H1 (cell line): ENCODE measurements at regions not wholly inside any gene's neighbourhood (a gene's known extent, or its start where the extent isn't known, plus 50 kb on each side); places are given as distances from the start of the nearest gene placed in this dataset.

Experiments
- CTCF ChIA-PET: fragments of 300-600 bp; sonication (Branson Sonifier 250); formaldehyde crosslinking; loops from one replicate; lab custom pipeline; 2021; ENCODE audit not compliant: partially characterized antibody; lab: Charles Lee
- POLR2A ChIA-PET: fragments of 300-600 bp; sonication (Branson Sonifier 250); formaldehyde crosslinking; loops from one replicate; lab custom pipeline; 2021; ENCODE audit warnings: inconsistent platforms; ENCODE audit not compliant: partially characterized antibody; lab: Charles Lee
- DNase-seq, 2 experiments: peaks; one replicate each; pipeline versions ENCODE4 v3.0.0 to v3.0.0-alpha.2; 2010 to 2022; ENCODE audit warnings: low spot score in 2 of 2, low read depth in 1 of 2, mixed read lengths in 1 of 2
- FAIRE-seq: peaks from 2 replicates; lab custom pipeline; 2011; peaks lifted over from hg19 to GRCh38; lab: Jason Lieb, UNC
- H2AFZ ChIP-seq: 2 replicates; pipeline ENCODE4 v1.8.1; 2012; ENCODE audit warnings: low read length, inconsistent platforms
- H2AK5ac ChIP-seq: 2 replicates; pipeline ENCODE4 v1.6.1; 2013; ENCODE audit warnings: low read depth, low read length
- H2BK120ac ChIP-seq: replicated peaks from 2 replicates; pipeline ENCODE3; 2013; ENCODE audit warnings: low read depth, low read length, inconsistent platforms
- H2BK12ac ChIP-seq: 2 replicates; pipeline ENCODE4 v1.6.1; 2013; ENCODE audit warnings: low read depth, low read length
- H2BK15ac ChIP-seq: 2 replicates; pipeline ENCODE4 v1.6.1; 2013; ENCODE audit warnings: low read length
- H2BK20ac ChIP-seq: 2 replicates; pipeline ENCODE4 v1.6.1; 2013; ENCODE audit warnings: low read length
- H2BK5ac ChIP-seq: 2 replicates; pipeline ENCODE4 v1.6.1; 2013; ENCODE audit warnings: low read depth, low read length
- H3K14ac ChIP-seq: 2 replicates; pipeline ENCODE4 v1.6.1; 2013; ENCODE audit warnings: inconsistent platforms; ENCODE audit not compliant: insufficient read length
- H3K18ac ChIP-seq: 2 replicates; pipeline ENCODE4 v1.6.1; 2013; ENCODE audit warnings: low read length; ENCODE audit errors: extremely low read depth
- H3K23ac ChIP-seq: 2 replicates; pipeline ENCODE4 v1.6.1; 2013; ENCODE audit warnings: inconsistent platforms; ENCODE audit not compliant: insufficient read length
- H3K23me2 ChIP-seq: 2 replicates; pipeline ENCODE4 v1.6.1; 2013; ENCODE audit warnings: low read depth, low read length
- H3K27ac ChIP-seq: 2 replicates; pipeline ENCODE4 v1.6.1; 2011; ENCODE audit warnings: low read depth, low read length, inconsistent platforms
- H3K27me3 ChIP-seq, 4 experiments: replicated peaks in 1 of 4; 1 replicate in 1 of 4; 2 replicates in 3 of 4; pipeline versions ENCODE4 v1.6.1 to v1.8.1; 2011 to 2013; ENCODE audit warnings: low read length in 3 of 4, mild to moderate bottlenecking in 3 of 4, inconsistent platforms in 2 of 4, mixed read lengths in 2 of 4, moderate library complexity in 1 of 4; ENCODE audit not compliant: control insufficient read depth in 3 of 4, insufficient read depth in 3 of 4; ENCODE audit errors: extremely low read depth in 1 of 4
- H3K36me3 ChIP-seq, 4 experiments: 2 replicates each; pipeline versions ENCODE4 v1.6.1 to v1.8.1; 2011 to 2013; ENCODE audit warnings: mild to moderate bottlenecking in 4 of 4, low read length in 3 of 4, moderate library complexity in 2 of 4, control low read depth in 1 of 4, inconsistent platforms in 1 of 4; ENCODE audit not compliant: insufficient read depth in 4 of 4, control insufficient read depth in 2 of 4
- H3K4ac ChIP-seq: replicated peaks from 2 replicates; pipeline ENCODE3; 2013; ENCODE audit warnings: low read length, low read depth, mixed read lengths, inconsistent platforms; ENCODE audit not compliant: insufficient read length
- H3K4me1 ChIP-seq, 4 experiments: replicated peaks in 1 of 4; 1 replicate in 1 of 4; 2 replicates in 3 of 4; pipeline versions ENCODE4 v1.6.1 to v1.8.1; 2011 to 2013; ENCODE audit warnings: low read length in 3 of 4, inconsistent platforms in 2 of 4, mixed read lengths in 1 of 4; ENCODE audit not compliant: insufficient read depth in 4 of 4, control insufficient read depth in 3 of 4
- H3K4me2 ChIP-seq, 2 experiments: 2 replicates each; pipeline versions ENCODE4 v1.6.1 to v1.8.1; 2011 to 2013; ENCODE audit warnings: low read depth in 2 of 2, low read length in 2 of 2, control low read depth in 1 of 2, inconsistent platforms in 1 of 2, mild to moderate bottlenecking in 1 of 2; ENCODE audit not compliant: insufficient read depth in 1 of 2
- H3K4me3 ChIP-seq, 4 experiments: fragments of 200-600, 300-600 bp in 1 of 4; sonication (generic), shearing (Covaris generic), sonication (Bioruptor Twin) in 1 of 4; 2 replicates each; pipeline versions ENCODE4 v1.5.1 to v1.8.1; 2011 to 2016; ENCODE audit warnings: low read length in 4 of 4, low read depth in 3 of 4, control low read depth in 2 of 4, inconsistent platforms in 2 of 4, mild to moderate bottlenecking in 2 of 4, mixed read lengths in 1 of 4, moderate library complexity in 1 of 4; ENCODE audit not compliant: insufficient read depth in 2 of 4; ENCODE audit errors: extremely low read depth in 1 of 4
- H3K56ac ChIP-seq: replicated peaks from 2 replicates; pipeline ENCODE3; 2013; ENCODE audit warnings: low read depth, mild to moderate bottlenecking, mixed read lengths, low read length, inconsistent platforms; ENCODE audit not compliant: insufficient read length
- H3K79me1 ChIP-seq: 2 replicates; pipeline ENCODE4 v1.6.1; 2013; ENCODE audit warnings: low read depth, low read length, control low read depth
- H3K79me2 ChIP-seq, 2 experiments: 2 replicates each; pipeline versions ENCODE4 v1.6.1 to v1.8.1; 2012 to 2013; ENCODE audit warnings: low read length in 2 of 2, mild to moderate bottlenecking in 2 of 2, inconsistent platforms in 1 of 2; ENCODE audit not compliant: insufficient read depth in 2 of 2, control insufficient read depth in 1 of 2
- H3K9ac ChIP-seq, 4 experiments: replicated peaks in 1 of 4; 1 replicate in 1 of 4; 2 replicates in 3 of 4; pipeline versions ENCODE4 v1.6.1 to v1.8.1; 2011 to 2013; ENCODE audit warnings: low read depth in 3 of 4, low read length in 3 of 4, control low read depth in 2 of 4, mild to moderate bottlenecking in 2 of 4, moderate library complexity in 2 of 4, inconsistent platforms in 1 of 4; ENCODE audit errors: extremely low read depth in 1 of 4
- H3K9me3 ChIP-seq, 2 experiments: 2 replicates each; pipeline versions ENCODE4 v1.6.1 to v1.8.1; 2012 to 2013; ENCODE audit warnings: mild to moderate bottlenecking in 2 of 2, moderate library complexity in 2 of 2, control low read depth in 1 of 2, inconsistent platforms in 1 of 2, low read depth in 1 of 2, low read length in 1 of 2, mixed read lengths in 1 of 2; ENCODE audit not compliant: insufficient read depth in 2 of 2
- H4K20me1 ChIP-seq, 2 experiments: replicated peaks in 1 of 2; 2 replicates each; pipeline versions ENCODE3 to v1.8.1; 2011 to 2013; ENCODE audit warnings: inconsistent platforms in 2 of 2, low read length in 2 of 2, mild to moderate bottlenecking in 1 of 2; ENCODE audit not compliant: insufficient read depth in 2 of 2, control insufficient read depth in 1 of 2
- H4K5ac ChIP-seq: 2 replicates; pipeline ENCODE4 v1.6.1; 2013; ENCODE audit warnings: low read length, low read depth, mixed read lengths, inconsistent platforms; ENCODE audit not compliant: insufficient read length
- H4K8ac ChIP-seq: 2 replicates; pipeline ENCODE4 v1.8.0; 2013; ENCODE audit warnings: mild to moderate bottlenecking, moderate library complexity, low read length, inconsistent platforms; ENCODE audit not compliant: insufficient read depth; ENCODE audit errors: extremely low read depth
- H4K91ac ChIP-seq: replicated peaks from 2 replicates; pipeline ENCODE3; 2013; ENCODE audit warnings: low read length, mixed read lengths, inconsistent platforms; ENCODE audit not compliant: insufficient read length
- EGR1 ChIP-seq: IDR thresholded peaks from 2 replicates; pipeline ENCODE4 v1.6.1; 2011; ENCODE audit warnings: low read depth, low read length, borderline replicate concordance
- JUN ChIP-seq: IDR thresholded peaks from 2 replicates; pipeline ENCODE4 v1.6.1; 2011; ENCODE audit warnings: low read depth, mild to moderate bottlenecking, improper control_type of control experiment, low read length
- NANOG ChIP-seq: IDR thresholded peaks from 2 replicates; pipeline ENCODE4 v1.6.1; 2011; ENCODE audit warnings: low read length, low read depth, mild to moderate bottlenecking, inconsistent platforms; ENCODE audit not compliant: insufficient read depth, poor library complexity, severe bottlenecking
- SIX5 ChIP-seq: IDR thresholded peaks from 2 replicates; pipeline ENCODE4 v1.6.1; 2011; ENCODE audit warnings: mild to moderate bottlenecking, low read depth, low read length
- SP1 ChIP-seq: IDR thresholded peaks from 2 replicates; pipeline ENCODE4 v1.6.1; 2011; ENCODE audit warnings: low read depth, low read length
- SP4 ChIP-seq: IDR thresholded peaks from 2 replicates; pipeline ENCODE4 v1.6.1; 2012; ENCODE audit warnings: low read length, inconsistent platforms
- TAF1 ChIP-seq: IDR thresholded peaks from 2 replicates; pipeline ENCODE4 v1.6.1; 2011; ENCODE audit warnings: mild to moderate bottlenecking, low read depth, low read length
- TAF7 ChIP-seq: optimal IDR thresholded peaks from 2 replicates; pipeline ENCODE3; 2011; ENCODE audit warnings: low read depth, mild to moderate bottlenecking, inconsistent platforms, low read length, moderate library complexity, borderline replicate concordance
- WGBS, 2 experiments: shearing (Covaris generic) in 1 of 2; methylation state at CpG; one replicate each; pipeline versions ENCODE4 v1.1.6 to v1.1.7; 2013 to 2015; ENCODE audit warnings: low lambda C conversion rate in 2 of 2, mixed read lengths in 2 of 2, inconsistent platforms in 1 of 2, low coverage in 1 of 2, missing lambda C conversion rate in 1 of 2; ENCODE audit not compliant: insufficient replicate concordance in 2 of 2, insufficient coverage in 1 of 2, insufficient read length in 1 of 2; ENCODE audit errors: extremely low coverage in 1 of 2, missing lambda C conversion rate in 1 of 2; 5-methylcytosine and 5-hydroxymethylcytosine counted together
- TF ChIP-seq, protein P1 (sequence below): IDR thresholded peaks from 2 replicates; pipeline ENCODE4 v1.6.1; 2012; ENCODE audit warnings: inconsistent platforms

DNA sequence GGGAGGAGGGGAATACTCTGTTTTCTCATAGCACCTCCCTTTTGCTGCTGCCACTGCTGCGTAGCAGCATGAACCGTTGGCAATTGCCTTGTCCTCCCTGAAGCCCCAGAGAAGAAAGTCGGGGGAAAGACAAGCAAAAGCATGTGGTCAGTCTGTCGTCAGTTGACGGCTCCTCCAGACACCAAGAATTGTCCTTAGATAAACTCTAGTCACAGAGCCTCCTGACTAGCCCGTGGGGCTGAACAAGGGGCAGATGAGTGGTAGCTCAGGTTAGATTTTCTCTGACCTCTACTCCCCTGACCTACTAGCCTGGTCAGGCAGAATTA is 126.4 kb upstream of the HSD17B12 start:
- H4K8ac ChIP-seq: no peak overlapping the region
- peaks cover 0 to 10% (median 7%) of the 10 kb centered on the region in 4 experiments; a peak in 5 of 7 replicates for H3K27me3 ChIP-seq
- H3K4me1 ChIP-seq: peaks cover 4 to 22% (median 15%) of the 10 kb centered on the region in 4 experiments; a peak in 6 of 7 replicates
- no peak overlapping the region for H3K4me3 ChIP-seq
- H4K5ac ChIP-seq: no peak overlapping the region
- no peak overlapping the region for H2BK15ac ChIP-seq
- ChIA-PET POLR2A (interaction anchor here (1.0 kb wide), 1 partner anchor 11 kb away, joined by 4 read pairs; no protein-coding TSS in a partner anchor), CTCF (interaction anchor here (34.3 kb wide), 1 partner anchor 22 kb away, joined by 646 read pairs; no protein-coding TSS in a partner anchor)
- no peak overlapping the region for H2BK12ac ChIP-seq
- FAIRE-seq: no peak
- H3K9me3 ChIP-seq: no peaks in the 10 kb centered on the region
- no peak overlapping the region for H2BK5ac ChIP-seq
- DNase-seq: no peak
- H4K91ac ChIP-seq: no peak overlapping the region
- WGBS, 2 experiments: 71% methylated on average over 6 of the region's 6 CpGs; no CpG with 5 or more reads in 1 of the 2 experiments
- H3K23me2 ChIP-seq: peaks cover 12% of the 10 kb centered on the region
- no peak overlapping the region for H3K56ac ChIP-seq
- no peak overlapping the region for H3K9ac ChIP-seq
- TF ChIP-seq JUN (no peak), TAF1 (no peak), SP1 (no peak), TAF7 (no peak), SP4 (no peak), NANOG (no peak), SIX5 (no peak), EGR1 (no peak)
- TF ChIP-seq, protein P1, sequence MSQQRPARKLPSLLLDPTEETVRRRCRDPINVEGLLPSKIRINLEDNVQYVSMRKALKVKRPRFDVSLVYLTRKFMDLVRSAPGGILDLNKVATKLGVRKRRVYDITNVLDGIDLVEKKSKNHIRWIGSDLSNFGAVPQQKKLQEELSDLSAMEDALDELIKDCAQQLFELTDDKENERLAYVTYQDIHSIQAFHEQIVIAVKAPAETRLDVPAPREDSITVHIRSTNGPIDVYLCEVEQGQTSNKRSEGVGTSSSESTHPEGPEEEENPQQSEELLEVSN: 0 out of 2 replicates have a peak, but pooled peaks have one; percentile 39
- no peaks in the 10 kb centered on the region for H3K79me1 ChIP-seq
- H3K27ac ChIP-seq: no peak overlapping the region
- no peak overlapping the region for H3K14ac ChIP-seq
- no peaks in the 10 kb centered on the region for H3K79me2 ChIP-seq
- no peak overlapping the region for H2BK20ac ChIP-seq
- no peak overlapping the region for H2BK120ac ChIP-seq
- H2AFZ ChIP-seq: no peak overlapping the region
- no peak overlapping the region for H2AK5ac ChIP-seq
- H3K18ac ChIP-seq: no peak overlapping the region
- H3K4me2 ChIP-seq: no peak overlapping the region
- H3K4ac ChIP-seq: no peak overlapping the region
- no peak overlapping the region for H3K23ac ChIP-seq
- H3K36me3 ChIP-seq: no peaks in the 10 kb centered on the region
- no peaks in the 10 kb centered on the region for H4K20me1 ChIP-seq
